ENCODE measurements at regions not wholly inside any gene's neighbourhood (a gene's known extent, or its start where the extent isn't known, plus 50 kb on each side); places are given as distances from the start of the nearest gene placed in this dataset.
"Not testable (repeated sequence)": the region's sequence is repeated elsewhere in the genome, so short reads cannot be mapped to it uniquely, and the experiment has no call there.

DNA sequence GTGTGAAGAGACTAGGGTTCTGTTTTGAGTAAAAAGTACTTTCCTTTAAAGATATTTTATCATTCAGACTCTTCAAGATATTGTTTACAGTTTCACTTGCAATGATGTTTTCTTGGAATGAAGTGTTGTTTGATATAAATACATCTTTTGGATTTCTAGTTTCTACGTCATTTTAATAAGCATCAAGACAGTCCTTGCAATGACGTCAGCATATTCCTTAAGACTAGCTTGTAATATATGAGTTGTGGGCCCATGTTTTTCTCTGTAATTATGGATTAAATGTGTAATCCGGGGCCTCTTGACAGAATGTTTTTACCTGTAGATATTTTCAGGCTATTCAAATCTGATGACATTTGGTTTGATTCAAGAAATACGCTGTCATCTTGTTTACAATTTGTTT, 66.1 kb downstream of the RBMX2 start:
- DNase-seq (ENCODE audit: low read depth, low spot score) = no peak

GRCh38 chrX:130468395-130468923, 66.7 kb downstream of the RBMX2 start:
- DNase-seq (ENCODE audit: low read depth, low spot score) = no peak

DNA sequence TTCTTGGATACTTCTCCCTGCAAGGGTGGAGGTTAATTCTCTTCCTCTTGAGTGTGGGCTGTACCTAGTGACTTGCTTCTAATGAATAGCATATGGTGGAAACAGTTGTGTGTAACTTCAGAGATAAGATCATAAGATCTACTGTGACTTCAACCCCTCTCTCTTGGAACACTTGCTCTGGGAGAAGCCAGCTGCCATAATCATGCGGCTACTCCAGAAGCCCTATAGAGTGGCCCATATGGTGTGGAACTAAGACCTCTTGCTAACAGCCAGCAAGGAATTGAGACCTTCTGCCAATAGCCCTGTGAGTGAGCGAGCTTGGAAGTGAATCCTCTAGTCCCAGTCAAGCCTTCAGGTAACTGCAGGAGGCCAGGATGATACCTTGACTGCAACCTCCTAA, 81.1 kb downstream of the RBMX2 start:
- no peak for DNase-seq (ENCODE audit: low read depth, low spot score)

GRCh38 chrX:130485870-130486269, 84.1 kb downstream of the RBMX2 start:
- no peak for DNase-seq (ENCODE audit: low read depth, low spot score)

GRCh38 chrX:130495502-130495901, 93.7 kb downstream of the RBMX2 start:
- not testable (repeated sequence) for DNase-seq (ENCODE audit: low read depth, low spot score)

DNA sequence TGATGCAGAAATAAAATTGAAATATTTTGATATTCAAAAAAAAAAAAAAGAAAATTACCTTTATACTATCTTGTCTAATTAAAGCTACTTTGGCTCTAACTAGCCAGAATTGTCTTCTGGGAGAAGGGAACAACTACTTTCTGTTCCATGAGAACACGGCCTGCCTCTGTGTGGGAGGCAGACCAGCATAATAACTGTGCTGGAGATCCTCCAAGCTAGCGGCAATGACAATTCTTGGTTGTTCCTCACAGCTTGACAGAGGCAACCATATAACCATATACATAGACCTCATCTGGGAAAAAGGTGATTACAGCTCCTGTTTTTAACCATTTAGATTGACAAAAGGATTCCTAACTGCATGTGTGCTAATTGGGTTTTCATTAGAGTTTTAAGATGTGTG, 95.7 kb downstream of the RBMX2 start:
- no peak for DNase-seq (ENCODE audit: low read depth, low spot score)

DNA sequence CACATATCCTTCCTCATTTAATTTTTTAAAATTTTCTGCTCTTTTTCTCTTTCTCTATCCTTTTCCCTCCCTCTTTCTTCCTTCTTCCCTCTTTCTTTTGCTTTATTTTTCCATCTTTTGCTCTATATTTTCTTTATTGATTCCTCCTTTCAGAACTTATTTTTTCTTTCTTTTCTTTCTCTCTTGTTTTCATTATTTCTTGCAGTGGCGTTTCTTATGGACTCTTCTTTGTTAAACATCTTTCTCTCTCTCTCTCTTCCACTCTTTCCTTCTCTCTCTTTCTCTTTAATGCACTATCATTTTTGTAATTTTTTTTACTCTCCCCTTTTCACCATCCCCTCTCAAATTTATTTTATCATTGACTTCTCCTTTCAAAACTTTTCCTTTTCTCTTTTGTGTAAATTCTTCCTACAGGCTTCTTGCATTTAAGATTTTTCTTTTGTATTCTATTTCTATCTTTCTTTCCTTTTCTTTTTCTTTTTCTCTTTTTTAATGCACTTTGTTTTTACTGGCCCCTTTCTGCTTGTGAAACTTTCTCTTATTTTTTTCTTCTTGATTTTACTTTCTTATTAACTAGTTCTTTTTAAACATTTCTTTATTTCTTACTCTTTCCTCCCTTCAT, 97.0 kb downstream of the RBMX2 start:
- DNase-seq (ENCODE audit: low read depth, low spot score) = no peak

GRCh38 chrX:130502016-130502570, 100.3 kb downstream of the RBMX2 start:
- DNase-seq (ENCODE audit: low read depth, low spot score) = no peak

DNA sequence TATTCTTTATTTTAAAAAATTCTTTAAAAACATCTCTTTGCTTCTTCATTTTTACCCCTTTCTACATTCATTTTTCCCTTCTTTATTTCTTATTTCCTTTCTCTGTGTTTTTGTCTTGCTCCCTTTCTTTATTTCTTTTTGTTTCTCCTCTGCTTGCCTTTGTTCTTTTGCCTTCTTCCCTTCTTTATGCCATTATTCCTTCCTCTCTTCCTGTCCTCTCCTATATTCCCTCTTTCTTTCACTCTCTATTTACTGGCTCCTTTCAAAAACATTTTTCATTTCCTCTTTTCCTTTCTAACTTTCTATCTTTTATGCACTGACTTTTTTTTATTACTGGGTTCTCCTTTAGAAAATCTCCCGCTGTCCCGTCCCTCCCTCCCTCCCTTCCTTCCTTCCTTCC, 102.2 kb downstream of the RBMX2 start:
- DNase-seq (ENCODE audit: low read depth, low spot score) = no peak

DNA sequence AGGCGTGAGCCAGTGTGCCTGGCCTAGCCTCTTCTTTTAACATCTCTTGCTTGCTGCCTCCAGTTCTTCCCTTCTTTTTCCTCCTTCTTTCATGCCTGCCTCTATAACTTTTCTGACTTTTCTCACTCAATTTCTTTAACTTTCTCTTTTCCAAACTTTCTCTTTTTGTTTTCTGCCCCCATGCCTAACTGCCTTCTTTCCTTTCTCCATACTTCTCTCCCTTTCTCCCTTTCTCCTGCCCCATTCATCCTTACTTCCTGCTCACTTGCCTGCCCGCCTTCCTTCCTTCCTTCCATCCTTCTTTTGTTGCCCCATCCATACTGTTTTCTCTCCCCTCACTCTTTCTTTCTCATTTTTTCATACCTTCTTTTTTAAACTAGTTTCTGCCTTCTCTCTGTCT, 105.2 kb downstream of the RBMX2 start:
- DNase-seq (ENCODE audit: low read depth, low spot score) = no peak

DNA sequence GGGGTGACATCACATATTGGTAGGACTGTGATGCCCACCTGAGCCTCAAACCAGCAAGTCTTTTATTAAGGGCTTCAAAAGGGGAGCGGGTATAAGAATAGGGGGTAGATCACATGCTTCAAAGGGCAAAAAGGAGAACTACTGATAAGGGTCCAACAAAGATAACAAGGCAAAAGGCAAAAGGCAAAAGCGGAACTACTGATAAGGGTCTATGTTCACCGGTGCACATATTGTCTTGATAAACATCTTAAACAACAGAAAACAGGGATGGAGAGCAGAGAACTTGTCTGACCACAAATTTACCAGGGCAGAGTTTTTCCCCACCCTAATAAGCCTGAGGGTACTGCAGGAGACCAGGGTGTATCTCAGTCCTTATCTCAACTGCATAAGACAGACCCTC, 110.7 kb downstream of the RBMX2 start:
- DNase-seq (ENCODE audit: low read depth, low spot score) = not testable (repeated sequence)

- DNase-seq (ENCODE audit: low read depth, low spot score) = no peak
These were observed 114.3 kb downstream of the RBMX2 start for GRCh38 chrX:130516123-130516522.

DNA sequence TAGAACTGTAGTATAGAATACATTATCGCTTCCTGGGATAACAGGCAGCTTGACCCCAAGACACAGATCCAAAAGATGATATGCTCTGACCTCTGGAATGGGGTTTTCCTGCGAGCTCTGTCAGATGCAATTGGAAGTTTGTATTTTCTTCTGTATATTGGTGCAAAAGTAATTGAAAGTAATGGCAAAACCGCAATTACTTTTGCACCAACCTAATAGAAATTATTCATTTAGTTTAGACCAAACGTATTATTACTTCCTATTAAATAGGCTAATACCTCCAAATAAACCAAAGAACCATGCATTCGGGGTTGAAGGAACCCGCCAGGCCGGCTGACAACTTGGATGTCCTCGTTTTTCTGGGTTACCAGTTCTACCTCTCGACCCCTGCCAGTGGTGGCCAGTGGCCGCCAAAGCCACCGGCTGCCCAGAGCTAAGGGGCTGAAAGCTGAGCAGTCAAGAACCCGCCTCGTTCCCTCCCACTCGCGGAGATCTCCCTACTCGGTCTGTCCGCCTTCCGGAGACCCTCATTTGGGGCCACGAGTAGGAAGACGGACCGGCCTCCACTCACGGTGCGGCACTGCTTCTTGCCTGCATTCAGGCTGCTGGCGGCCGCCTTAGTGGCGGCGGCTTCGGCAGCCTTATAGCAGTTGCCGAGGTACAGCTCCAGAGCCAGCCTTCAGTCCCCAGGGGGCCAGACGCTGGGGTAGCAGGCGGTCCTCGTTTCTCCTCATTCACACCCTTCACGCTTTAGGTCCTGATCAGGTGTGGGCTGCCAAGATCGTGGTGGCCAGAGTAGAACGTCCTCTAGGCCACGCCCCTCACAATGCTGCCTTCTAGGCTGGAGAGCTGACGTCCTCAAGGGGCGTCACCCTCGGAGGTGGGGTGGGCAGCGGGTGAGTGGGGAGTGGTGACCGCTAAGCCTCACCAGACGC, 121.9 kb downstream of the RBMX2 start:
- peak; percentile 73 for DNase-seq (ENCODE audit: low read depth, low spot score)

- no peak for DNase-seq (ENCODE audit: low read depth, low spot score)
These were observed 122.8 kb downstream of the RBMX2 start for GRCh38 chrX:130524476-130525194.

DNA sequence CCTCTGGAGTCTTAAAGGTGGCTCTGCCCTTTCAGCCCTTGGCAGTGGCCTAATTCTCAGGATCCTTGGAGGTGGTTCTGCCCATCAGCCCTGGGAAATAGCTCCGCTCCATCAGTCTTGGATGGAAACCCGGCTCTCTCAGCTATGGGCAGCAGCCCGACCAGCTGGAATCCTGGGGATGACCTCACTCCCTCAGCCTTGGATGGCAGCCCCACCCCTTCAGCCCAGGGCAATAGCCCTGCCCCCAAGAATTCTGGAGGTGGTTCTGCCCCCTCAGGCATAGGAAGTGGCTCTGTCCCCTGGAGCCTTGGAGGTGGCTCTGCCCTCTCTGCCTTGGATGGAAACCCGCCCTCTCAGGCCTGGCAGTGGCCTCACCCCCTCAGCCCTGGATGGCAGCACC, 127.7 kb downstream of the RBMX2 start:
- DNase-seq (ENCODE audit: low read depth, low spot score) = peak; percentile 74

DNA sequence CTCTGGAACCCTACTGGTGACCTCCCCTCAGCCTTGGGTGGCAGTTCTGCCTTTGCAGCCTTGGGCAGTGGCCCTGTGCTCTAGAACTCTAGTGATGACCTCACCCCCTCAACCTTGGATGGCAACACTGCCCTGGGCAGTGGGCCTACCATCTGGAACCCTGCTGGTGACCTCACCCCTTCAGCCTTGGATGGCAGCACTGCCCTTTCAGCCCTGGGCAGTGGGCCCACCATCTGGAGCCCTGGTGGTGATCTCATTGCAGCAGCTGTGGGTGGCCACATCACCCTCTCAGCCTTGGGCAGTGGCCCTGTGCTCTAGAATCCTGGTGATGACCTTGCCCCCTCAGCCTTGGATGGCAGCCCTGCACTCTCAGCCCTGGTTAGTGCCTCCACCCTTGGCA, 129.3 kb downstream of the RBMX2 start:
- DNase-seq (ENCODE audit: low read depth, low spot score) = no peak

DNA sequence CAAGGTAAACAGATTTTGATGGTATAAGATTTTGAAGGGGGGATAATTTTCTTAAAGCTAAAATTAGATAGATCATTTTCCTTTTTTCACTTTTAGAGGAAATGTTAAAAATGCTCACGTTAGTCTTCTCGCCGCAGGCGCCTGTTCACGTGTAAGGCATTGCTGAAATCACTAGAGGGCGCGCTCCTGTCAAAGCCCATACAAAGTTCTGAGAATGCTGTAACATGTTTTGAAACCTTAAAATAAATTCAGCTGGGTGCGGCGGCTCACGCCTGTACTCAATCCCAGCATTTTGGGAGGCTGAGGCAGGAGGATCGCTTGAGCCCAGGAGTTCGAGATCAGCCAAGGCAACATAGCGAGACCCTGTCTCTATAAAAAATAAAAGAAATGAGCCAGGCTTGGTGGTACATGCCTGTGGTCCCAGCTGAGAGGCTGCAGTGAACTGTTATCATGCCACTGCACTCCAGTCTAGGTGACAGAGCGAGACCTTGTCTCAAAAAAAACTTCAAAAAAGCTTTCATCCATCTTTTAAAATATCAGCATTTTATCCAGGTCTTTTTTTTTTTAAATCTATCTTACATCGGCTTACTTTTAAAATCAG, 138.0 kb downstream of the RBMX2 start:
- peak; percentile 67 for DNase-seq (ENCODE audit: low read depth, low spot score)

GRCh38 chrX:130543603-130544325, 142.0 kb downstream of the RBMX2 start:
- DNase-seq (ENCODE audit: low read depth, low spot score) = no peak

DNA sequence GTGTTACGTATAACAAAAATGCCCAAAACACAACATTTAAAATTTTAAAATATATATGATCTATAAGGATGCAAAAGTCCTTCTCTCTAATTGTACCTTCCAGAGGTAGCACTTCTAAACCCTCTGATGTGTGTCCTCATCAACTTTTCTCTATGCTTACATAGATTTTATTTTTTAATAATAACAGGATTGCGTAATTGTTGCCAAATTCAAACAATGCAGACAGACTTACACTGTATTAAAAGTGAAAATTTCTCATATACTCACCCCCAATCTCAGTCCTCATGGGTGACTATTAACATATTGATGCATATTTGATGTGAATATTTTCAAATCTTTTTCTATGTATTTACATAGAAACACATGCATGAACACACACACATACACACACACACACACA, 144.0 kb downstream of the RBMX2 start:
- no peak for DNase-seq (ENCODE audit: low read depth, low spot score)

- DNase-seq (ENCODE audit: low read depth, low spot score) = not testable (repeated sequence)
These were observed 147.6 kb downstream of the RBMX2 start for GRCh38 chrX:130549382-130549781.

DNA sequence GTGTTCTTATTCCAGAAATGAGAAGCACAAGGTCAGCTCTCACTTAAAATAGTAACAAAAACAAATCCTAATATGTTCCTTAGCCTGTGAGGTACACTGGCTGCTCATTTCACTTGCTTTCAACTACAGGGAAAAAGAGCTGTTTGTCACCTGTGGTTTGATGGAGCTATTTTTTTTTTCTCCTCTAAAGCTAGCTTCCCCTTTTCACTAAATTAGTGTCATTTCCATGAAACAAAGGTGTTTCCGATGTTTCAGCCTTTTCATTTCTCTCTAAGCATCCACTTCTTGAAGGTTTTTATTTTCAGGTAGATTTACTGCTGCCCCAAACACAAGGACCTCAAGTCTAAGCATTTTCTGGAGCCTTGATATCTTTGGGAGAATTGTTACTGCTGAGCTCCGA, 148.6 kb downstream of the RBMX2 start:
- DNase-seq (ENCODE audit: low read depth, low spot score) = no peak

Data from ELF-1 (cell line).